Heart right ventricle (tissue), 16 donors: ENCODE measurements at regions not wholly inside any gene's neighbourhood (a gene's known extent, or its start where the extent isn't known, plus 50 kb on each side); places are given as distances from the start of the nearest gene placed in this dataset.

Experiments used
- ATAC-seq, 8 donors: fragments of 200-7000 bp; cut with Tn5 transposase; one replicate each; pipeline ENCODE4 v1.9.1; 2020; ENCODE audit warnings: mild to moderate bottlenecking in 8 of 8, moderate library complexity in 8 of 8, moderate number of reproducible peaks in 1 of 8
- DNase-seq, 2 donors: peaks; one replicate each; pipeline ENCODE4 v3.0.0-alpha.2; 2020
- H3K27ac ChIP-seq, 10 donors: fragments of 200-600 bp; sonication (generic) in 2 of 10; one replicate each; pipeline versions ENCODE4 v1.5.0 to v1.8.0; 2020 to 2022; ENCODE audit warnings: mild to moderate bottlenecking in 3 of 10
- H3K27me3 ChIP-seq, 7 donors: fragments of 200-600 bp; one replicate each; pipeline ENCODE4 v1.8.0; 2021 to 2022; ENCODE audit warnings: mild to moderate bottlenecking in 2 of 7
- H3K36me3 ChIP-seq, 9 donors: fragments of 200-600 bp; sonication (generic) in 1 of 9; one replicate each; pipeline versions ENCODE4 v1.5.0 to v1.8.0; 2020 to 2022; ENCODE audit warnings: mild to moderate bottlenecking in 2 of 9
- H3K4me1 ChIP-seq, 9 donors: fragments of 200-600 bp; sonication (generic) in 1 of 9; one replicate each; pipeline versions ENCODE4 v1.5.0 to v1.8.0; 2020 to 2022; ENCODE audit warnings: mild to moderate bottlenecking in 4 of 9
- H3K4me3 ChIP-seq, 10 donors: fragments of 200-600 bp; sonication (generic) in 2 of 10; one replicate each; pipeline versions ENCODE4 v1.5.0 to v1.8.0; 2020 to 2022; ENCODE audit warnings: mild to moderate bottlenecking in 7 of 10, moderate library complexity in 2 of 10
- H3K9me3 ChIP-seq, 11 donors: fragments of 200-600 bp in 10 of 11; sonication (generic) in 2 of 11; one replicate each; pipeline versions ENCODE4 v1.5.0 to v1.8.0; 2013 to 2022; ENCODE audit warnings: mild to moderate bottlenecking in 2 of 11, control low read depth in 1 of 11, moderate library complexity in 1 of 11
- WGBS, 2 donors: extraction: QIAGEN DNeasy Blood & Tissue Kit; methylation state at CpG; one replicate each; pipeline ENCODE4 v1.1.7; 2013; ENCODE audit warnings: inconsistent platforms in 1 of 2; 5-methylcytosine and 5-hydroxymethylcytosine counted together
- intact Hi-C, 10 donors: fragments of 100-400 bp; cut with DNase I; formaldehyde crosslinking; loops; one replicate each; pipeline versions ENCODE4 v1.11.1 to v1.14.2; 2022
- TF ChIP-seq, protein P1 (sequence below), 9 donors: fragments of 200-600 bp; sonication (generic) in 2 of 9; IDR thresholded peaks; one replicate each; pipeline versions ENCODE4 v1.5.0 to v1.8.0; 2021 to 2022; ENCODE audit warnings: antibody characterized with exemption in 9 of 9, mild to moderate bottlenecking in 5 of 9, moderate library complexity in 1 of 9
- donor health status: Arrhythmogenic right ventricular cardiomyopathy.
- donor health status: ischemic (EF 13 %, LVEDD 7.1; RV severe dilation, severe dysfunction).
- donor health status: healthy with polysubstance abuse.
- donor health status: DM: no; HTN: yes; CAD: no.
- donor health status: DM: no; HTN: no; CAD: no.
- donor health status: ischemic (EF 25% LVEDD 6.9; RV normal size, moderate dysfunction).
- donor health status: ischemic (EF 25% LVEDD 5.7; RV mildly dilated, moderate dysfunction).
- donor health status: healthy.
- donor health status: DM: yes; HTN: yes; CAD: no.
- donor health status: Ischemic cardiomyopathy.
- donor health status: ischemic (EF 35%, LVEDD 5.7; RV mildly dilated, moderate dysfunction).
- donor health status: nonischemic (EF 11% LVEDD 7.7; RV severe dilation, severe dysfunction).
- donor health status: DM: yes; HTN: yes; CAD: no.
- donor health status: PGD.
- donor health status: ischemic (EF 29% LVEDD 5.4; RV normal size, mild dysfunction).
- donor health status: nonischemic (EF 23%, LVEDD 6.1; RV moderate dilation, normal function).

DNA sequence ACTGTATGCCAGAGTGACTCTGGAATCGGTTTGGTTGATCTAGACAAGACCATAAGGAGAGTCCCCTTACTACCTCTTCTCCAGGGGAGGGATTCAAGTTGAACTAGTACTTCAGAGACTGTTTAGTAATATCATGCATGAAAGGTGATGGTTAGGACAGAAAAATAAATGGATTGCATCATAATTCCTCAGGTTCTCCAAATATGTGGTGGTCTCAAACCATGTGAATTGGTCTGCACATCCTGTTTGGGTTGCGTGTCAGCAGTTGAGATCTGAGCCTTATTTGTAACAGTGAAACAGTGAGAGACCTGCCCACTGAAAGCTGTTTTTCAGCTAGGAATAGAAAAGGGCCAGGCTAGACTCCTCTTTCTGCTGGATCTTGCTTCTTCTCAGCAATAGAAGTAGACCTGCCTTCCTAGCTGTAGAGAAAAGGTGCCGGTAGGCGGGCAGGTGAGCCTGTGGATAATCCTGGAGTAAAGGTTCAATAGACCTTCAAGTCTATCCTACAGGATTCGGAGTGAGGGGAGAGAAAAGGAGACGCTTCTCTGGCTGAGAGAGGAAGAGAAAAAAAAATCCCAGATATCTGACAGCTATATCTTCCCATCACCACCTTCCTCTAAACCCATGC lies 258.5 kb upstream of the E2F7 start:
- 77 to 78% methylated on average over 6 of the region's 6 CpGs for WGBS, 2 donors
- Histone ChIP-seq H3K4me3 (peak overlapping the region in 8 of 10 donors; percentile 63 to 86 (median 79)), H3K27me3 (peaks cover 0 to 28% (median 0%) of the 10 kb centered on the region in 7 donors), H3K27ac (no peak overlapping the region), H3K36me3 (no peaks in the 10 kb centered on the region), H3K9me3 (no peaks in the 10 kb centered on the region), H3K4me1 (peaks cover 4 to 18% (median 7%) of the 10 kb centered on the region in 9 donors)
- ATAC-seq (no peak), DNase-seq (no peak)
- intact Hi-C loops, result loop anchor here in 5 of 10 donors (2.0 to 10.0 kb wide), 4 partner anchors 21 to 361 kb away; partner anchors contain the start of gene E2F7 (in 2 of the 5)
- TF ChIP-seq, protein P1, sequence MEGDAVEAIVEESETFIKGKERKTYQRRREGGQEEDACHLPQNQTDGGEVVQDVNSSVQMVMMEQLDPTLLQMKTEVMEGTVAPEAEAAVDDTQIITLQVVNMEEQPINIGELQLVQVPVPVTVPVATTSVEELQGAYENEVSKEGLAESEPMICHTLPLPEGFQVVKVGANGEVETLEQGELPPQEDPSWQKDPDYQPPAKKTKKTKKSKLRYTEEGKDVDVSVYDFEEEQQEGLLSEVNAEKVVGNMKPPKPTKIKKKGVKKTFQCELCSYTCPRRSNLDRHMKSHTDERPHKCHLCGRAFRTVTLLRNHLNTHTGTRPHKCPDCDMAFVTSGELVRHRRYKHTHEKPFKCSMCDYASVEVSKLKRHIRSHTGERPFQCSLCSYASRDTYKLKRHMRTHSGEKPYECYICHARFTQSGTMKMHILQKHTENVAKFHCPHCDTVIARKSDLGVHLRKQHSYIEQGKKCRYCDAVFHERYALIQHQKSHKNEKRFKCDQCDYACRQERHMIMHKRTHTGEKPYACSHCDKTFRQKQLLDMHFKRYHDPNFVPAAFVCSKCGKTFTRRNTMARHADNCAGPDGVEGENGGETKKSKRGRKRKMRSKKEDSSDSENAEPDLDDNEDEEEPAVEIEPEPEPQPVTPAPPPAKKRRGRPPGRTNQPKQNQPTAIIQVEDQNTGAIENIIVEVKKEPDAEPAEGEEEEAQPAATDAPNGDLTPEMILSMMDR (IDR thresholded peaks at IDR 0.05), result no peak

DNA sequence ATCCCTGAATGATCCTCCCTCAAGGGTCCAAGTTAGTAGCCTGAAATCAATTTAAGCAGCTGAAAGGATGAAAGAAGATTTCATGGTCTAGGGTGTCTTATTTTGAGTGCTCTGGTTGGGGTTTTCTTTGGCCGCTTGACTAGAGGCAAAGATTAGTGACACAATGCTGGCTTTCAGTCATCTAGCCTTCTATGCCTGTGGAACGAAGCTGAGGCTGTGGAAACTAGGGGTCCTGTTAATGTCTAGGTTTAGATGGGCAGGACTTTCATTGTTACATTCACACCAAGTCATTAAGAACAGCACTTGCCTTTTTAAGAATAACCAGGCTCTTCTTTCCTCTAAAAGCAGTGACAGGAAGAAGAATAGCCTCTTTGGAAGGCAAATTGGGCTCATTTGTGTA lies 253.8 kb upstream of the E2F7 start:
- H3K9me3 ChIP-seq, result no peaks in the 10 kb centered on the region
- H3K27me3 ChIP-seq, result peaks cover 0 to 7% (median 0%) of the 10 kb centered on the region in 7 donors
- intact Hi-C loops, result no loop called here
- no peaks in the 10 kb centered on the region for H3K36me3 ChIP-seq
- H3K27ac ChIP-seq, result no peak overlapping the region
- ATAC-seq (no peak), DNase-seq (no peak)
- 83 to 84% methylated on average over 2 of the region's 2 CpGs for WGBS, 2 donors
- TF ChIP-seq, protein P1 (IDR thresholded peaks at IDR 0.05), result no peak
- H3K4me1 ChIP-seq, result peaks cover 0 to 5% (median 3%) of the 10 kb centered on the region in 9 donors
- no peak overlapping the region for H3K4me3 ChIP-seq

DNA sequence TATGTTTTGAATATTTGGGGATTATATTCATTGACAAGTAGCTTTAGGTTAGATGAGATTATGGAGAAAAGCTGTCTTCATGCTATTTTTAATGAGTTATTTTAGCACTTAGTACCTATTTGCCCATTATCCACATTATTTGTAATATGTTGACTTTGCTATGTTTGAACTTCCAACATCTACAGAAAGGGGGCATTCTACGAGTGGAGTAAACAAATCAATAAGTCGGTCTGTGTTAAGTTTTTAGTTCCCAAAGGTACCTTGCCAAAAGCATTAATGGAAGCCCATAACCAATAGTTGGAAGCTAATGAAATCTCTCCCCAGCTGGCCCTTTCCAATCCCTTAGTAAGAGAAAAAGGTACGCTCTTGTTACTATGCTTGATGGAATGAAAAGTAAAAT lies 250.0 kb upstream of the E2F7 start:
- Histone ChIP-seq H3K4me1 (no peaks in the 10 kb centered on the region), H3K9me3 (no peaks in the 10 kb centered on the region), H3K36me3 (no peaks in the 10 kb centered on the region), H3K27ac (no peak overlapping the region), H3K27me3 (no peaks in the 10 kb centered on the region), H3K4me3 (no peak overlapping the region)
- ATAC-seq (no peak), DNase-seq (no peak)
- intact Hi-C loops, result no loop called here
- TF ChIP-seq, protein P1 (IDR thresholded peaks at IDR 0.05), result no peak
- WGBS, 2 donors, result 91 to 94% methylated on average over 3 of the region's 3 CpGs

DNA sequence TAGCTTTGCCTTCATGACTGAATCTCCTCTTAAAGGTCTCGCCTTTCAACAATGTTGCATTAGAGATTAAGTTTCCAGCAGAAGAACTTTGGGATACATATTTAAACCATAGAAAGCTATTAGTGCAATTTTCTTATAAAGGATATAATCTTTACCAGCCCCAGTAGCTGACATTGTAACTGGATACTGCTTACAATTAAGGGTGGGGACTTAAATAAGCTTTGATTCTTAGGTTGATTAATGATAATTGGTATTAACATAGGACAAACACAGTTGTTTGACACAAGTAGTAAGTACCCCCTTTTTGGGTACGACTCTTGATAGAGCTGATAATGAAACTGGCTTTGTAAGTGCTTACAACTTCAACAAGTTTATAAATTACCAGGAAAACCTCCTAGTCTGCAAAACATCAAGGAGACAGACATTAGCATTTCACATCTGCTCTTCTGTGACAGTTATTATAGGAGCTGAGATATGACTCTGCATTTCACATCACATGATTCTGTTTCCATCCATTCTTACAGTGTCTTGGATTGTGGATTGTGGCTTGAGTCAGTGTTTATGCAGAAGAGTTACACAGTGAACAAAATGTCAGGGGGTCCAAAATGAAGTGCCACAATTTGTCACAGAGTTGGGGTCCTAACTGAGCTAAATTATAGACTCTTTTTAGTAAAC lies 249.1 kb upstream of the E2F7 start:
- Histone ChIP-seq H3K4me3 (no peak overlapping the region), H3K9me3 (no peaks in the 10 kb centered on the region), H3K27ac (no peak overlapping the region), H3K4me1 (no peaks in the 10 kb centered on the region), H3K27me3 (no peaks in the 10 kb centered on the region), H3K36me3 (no peaks in the 10 kb centered on the region)
- TF ChIP-seq, protein P1 (IDR thresholded peaks at IDR 0.05), result no peak
- ATAC-seq (no peak), DNase-seq (no peak)
- intact Hi-C loops, result no loop called here
- 60 to 61% methylated on average over 2 of the region's 2 CpGs for WGBS, 2 donors
